Fibroblast of skin of back (primary cell): ENCODE measurements at regions not wholly inside any gene's neighbourhood (a gene's known extent, or its start where the extent isn't known, plus 50 kb on each side); places are given as distances from the start of the nearest gene placed in this dataset.

ENCODE experiments used
- DNase-seq: peaks from one replicate; pipeline ENCODE4 v3.0.0-alpha.2; 2013

DNA sequence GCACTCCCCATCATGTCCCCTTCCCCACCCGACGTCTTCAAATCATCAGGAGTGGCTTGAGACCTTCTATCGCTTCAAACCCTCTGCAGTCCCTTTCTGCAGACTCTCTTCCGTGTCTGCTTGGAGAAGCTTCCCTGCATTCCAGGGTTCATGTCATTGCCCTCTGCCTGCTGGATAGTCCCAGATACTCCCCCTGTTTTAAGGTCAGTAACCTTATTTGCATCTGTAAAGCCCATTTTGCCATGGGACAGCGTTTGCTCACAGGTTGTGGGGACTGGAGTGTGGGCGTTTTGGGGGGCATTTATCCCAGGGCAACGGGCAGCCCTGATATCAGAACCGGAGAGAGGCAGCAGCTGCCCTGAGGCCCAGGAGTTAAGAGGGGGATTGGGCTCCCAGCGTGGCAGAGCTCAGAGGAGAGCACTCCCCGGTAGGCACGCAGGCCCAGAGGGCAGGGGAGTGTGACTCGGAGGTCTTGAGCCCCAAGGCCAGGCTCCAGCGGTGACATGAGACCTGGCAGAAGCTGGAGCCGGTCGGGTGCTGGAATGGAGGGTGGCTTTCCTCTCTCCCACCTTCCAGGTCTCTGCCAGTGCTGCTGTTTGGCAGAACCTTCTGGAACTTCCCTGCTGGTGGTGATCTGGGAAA lies 73.8 kb downstream of the RTP5 start:
- DNase-seq, result no peak

- no peak for DNase-seq
These were observed 74.5 kb downstream of the RTP5 start for GRCh38 chr2:241943961-241944575.

DNA sequence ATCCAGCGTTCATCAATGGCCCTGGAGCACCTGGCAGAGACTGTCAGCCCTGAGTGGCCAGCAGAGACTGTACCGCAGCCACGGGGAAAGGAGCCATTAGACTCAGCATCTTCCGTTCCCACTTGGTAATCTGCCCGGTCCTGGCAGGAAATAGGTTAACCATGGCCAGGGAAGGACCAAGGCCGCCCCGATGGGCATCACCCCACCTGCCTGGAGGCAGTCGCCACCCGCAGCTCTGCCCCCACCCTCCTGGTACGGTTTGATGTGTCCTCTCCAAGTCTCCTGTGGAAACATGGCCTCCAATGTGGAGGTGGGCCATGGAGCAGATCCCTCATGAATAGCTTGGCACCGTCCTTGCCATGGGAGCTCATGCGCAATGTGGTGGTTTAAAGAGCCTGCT lies 75.3 kb downstream of the RTP5 start:
- DNase-seq, result no peak

GRCh38 chr2:241945311-241945710 lies 75.8 kb downstream of the RTP5 start:
- DNase-seq, result no peak

DNA sequence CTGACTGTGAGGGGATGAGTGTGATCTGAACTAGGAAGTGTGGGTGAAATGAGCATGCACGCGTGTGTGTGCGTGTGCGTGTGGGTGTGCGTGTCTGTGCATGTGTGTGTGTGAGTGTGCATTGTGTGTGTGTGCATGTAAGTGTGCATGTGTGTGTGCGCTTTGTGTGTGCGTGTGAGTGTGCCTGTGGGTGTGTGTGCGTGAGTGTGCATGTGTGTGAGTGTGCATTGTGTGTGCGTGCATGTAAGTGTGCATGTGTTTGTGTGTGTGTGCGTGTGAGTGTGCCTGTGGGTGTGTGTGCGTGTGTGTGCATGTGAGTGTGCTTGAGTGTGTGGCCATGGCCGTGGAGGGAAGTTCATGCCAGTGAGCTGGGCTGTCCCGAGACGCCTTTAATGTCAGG lies 76.3 kb downstream of the RTP5 start:
- DNase-seq, result no peak

- DNase-seq, result no peak
These were observed 76.9 kb downstream of the RTP5 start for GRCh38 chr2:241946306-241947003.

GRCh38 chr2:241947004-241947350 lies 77.4 kb downstream of the RTP5 start:
- no peak for DNase-seq

- no peak for DNase-seq
These were observed 77.9 kb downstream of the RTP5 start for GRCh38 chr2:241947401-241947800.

GRCh38 chr2:241947876-241948275 lies 78.3 kb downstream of the RTP5 start:
- no peak for DNase-seq

DNA sequence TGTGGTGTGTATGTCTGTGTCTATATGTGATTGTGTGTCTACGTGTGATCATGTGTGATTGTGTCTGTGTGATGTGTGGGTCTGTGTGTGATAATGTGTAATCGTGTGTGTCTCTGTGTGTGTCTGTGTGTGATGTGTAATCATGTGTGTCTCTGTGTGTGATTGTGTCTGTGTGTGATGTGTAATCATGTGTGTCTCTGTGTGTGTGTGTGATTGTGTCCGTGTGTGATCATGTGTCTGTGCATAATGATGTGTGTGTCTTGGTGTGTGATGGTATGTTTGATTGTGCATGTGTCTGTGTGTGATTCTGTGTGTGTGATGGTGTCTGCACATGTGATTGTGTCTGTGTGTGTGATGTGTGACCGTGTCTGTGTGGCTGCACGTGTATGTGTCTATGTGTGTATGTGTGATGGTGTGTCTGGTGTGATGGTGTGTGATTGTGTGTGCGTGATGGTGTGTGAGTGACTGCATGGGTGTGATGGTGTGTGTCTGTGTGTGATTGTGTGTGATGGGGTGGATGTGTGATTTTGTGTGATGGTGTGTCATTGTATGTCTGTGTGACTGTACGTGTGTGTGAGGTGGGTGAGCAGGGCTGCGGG lies 78.9 kb downstream of the RTP5 start:
- no peak for DNase-seq

DNA sequence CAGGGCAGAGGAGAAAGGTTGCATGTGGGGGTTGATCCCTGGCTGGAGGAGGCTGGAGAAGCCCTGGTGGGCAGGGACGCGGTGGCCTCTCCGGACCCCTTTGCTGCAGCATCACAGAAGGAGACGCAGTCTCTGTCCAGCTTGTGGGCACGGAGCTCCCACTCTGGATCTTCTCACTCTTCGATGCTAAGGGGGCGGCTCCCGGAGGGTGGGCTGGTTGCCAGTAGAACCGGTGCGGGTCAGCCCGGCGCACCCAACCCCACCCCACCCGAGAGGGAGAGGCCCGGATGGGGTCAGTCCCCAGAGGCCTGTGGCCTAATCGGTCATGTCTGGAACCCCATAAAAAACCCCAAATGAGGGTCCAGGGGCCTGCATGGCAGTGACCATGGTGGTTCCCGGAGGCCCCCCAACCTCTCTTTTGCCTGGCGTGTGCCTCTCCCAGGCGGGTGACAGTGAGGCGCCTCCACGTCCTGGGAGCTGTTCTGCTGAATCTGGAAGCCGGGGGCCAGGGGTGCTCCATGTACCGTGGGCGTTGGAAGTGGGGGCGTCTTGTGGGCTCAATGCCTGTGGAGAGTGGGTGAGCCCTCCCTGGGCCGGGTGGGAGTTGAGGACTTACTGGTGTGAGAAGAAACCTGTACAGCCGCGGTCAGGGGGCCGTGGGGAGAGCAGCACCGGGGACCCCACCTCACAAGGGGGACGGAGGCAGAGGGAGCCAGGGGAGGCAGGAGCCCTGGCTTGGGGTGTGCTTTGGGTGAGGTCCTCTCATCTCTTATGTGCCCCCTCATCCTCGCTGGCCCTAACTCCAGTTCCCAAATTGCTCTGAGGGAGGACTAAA lies 79.6 kb downstream of the RTP5 start:
- no peak for DNase-seq

DNA sequence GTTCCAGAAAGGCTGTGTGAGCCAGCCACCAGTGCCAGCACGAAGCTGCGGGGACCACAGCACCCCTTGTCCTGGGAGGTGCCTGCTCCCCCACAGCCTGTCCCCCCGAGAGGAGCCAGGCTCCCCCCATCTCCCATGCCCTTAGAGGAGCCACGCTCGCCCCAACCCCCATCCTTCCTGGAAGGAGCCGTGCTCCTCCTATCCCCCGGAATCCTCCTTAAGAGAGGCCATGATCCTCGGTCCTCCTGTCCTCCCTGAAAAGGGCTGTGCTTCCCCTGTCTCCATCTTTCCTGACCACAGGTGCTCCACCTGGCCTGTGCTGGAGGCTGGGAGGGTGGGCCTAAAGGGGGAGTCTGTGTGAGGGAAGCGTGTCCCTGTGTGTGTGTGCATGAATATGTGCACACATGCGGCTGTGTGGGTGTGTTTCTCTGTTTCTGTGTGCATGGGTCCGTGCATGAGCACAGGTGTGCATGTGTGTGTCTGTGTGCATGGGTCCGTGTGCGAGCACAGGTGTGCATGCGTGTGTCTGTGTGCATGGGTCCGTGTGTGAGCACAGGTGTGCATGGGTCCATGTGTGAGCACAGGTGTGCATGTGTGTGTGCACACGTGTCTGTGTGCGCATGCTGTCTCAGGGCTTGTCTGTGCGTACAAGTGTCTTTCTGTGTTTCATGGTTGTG lies 80.3 kb downstream of the RTP5 start:
- no peak for DNase-seq

DNA sequence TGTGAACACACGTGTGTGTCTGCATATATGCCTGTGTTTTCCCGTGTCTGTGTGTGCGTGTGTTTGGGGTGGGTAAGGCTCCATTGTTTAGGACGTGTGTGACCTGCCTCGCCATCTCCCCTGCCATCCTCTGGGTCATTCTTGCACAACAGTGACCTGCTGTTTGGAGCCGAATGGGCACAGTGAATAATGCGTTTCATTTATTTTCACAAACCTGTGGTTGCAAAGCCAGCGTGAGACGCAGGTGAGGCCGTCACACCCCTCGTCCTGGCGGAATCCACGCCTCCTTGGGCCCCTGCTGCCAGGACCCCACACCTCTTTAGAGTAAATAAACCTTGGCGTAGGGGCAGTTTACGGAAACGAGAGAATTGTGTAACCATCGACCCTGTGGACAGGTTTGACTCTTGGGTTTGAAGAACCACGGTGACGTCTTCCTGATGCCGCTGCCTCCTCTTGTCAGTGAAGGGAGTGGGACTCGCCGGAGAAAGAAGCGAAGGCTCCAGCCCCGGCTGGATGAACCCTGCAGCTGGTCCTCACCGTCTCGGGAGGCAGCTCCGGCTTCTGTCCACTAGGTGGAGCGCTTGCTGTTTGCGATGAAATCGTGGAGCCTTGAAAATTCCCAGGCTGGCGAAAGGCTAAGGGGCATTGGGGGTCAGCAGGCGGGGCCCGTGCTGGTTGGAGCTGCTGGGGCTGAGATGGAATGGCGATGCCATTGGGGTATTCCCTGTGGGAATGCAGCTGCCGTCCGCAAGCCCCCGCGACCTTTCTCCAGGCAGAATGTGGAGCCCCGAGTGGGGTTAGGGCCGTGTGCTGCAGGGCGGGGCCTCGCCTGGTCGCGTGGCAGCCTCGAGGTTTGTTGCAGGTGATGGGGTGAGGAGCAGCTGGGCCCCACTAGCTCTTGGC lies 81.1 kb downstream of the RTP5 start:
- DNase-seq, result peak; percentile 60

GRCh38 chr2:241951316-241951700 lies 81.8 kb downstream of the RTP5 start:
- no peak for DNase-seq

DNA sequence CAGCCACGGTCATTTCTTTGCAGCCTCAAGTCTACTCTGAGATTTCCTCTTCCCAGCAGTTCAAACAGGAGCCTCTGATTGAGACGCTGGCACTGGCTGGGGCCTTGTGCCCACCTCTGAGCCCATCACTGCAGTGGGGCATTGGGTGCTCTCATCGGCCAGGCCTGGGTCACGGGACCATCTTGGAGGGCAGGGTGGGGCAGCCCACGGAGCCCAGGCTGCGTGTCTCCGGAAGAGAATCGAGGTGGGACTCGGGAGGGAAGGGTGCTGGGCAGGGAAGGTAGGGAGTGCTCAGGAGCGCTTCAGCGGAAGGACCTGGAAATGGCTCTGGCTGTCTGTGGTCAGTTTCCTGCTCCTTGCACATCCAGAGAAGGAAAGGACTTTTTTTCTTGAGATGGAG lies 82.4 kb downstream of the RTP5 start:
- no peak for DNase-seq

GRCh38 chr2:241952816-241953215 lies 83.3 kb downstream of the RTP5 start:
- no peak for DNase-seq

DNA sequence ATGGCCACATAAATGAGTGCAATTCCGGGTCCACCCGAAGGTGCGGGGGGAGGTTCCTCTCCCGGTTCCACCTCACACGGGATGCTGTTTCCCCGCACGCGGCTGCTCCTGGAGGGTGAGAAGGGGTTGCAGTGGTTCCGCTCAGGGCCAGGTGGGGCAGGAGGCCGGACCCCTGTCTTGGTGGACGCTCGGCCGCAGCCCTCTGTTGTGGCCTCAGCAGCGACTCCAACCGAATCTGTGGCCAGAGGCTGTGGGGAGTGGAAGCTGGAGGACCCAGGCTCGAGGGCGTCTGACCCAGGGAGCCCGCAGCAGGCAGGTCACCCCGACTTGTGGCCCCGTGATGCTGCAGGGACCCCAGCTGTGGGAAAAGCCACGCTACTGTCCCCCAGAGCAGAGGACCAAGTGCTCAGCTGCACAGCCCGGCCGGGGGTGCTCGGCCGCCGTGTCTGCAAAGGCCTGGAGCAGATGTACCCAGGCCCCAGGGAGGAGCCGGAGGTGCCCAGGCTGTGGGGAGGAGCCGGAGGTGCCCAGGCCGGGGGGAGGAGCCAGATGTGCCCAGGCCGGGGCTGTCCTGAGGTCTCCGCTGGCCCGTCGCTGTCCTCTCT lies 83.9 kb downstream of the RTP5 start:
- DNase-seq, result no peak

GRCh38 chr2:241956521-241957110 lies 87.1 kb downstream of the RTP5 start:
- no peak for DNase-seq

GRCh38 chr2:241957276-241957675 lies 87.7 kb downstream of the RTP5 start:
- DNase-seq, result no peak

GRCh38 chr2:241958818-241959545 lies 89.5 kb downstream of the RTP5 start:
- no peak for DNase-seq
